ENCODE measurements at regions not wholly inside any gene's neighbourhood (a gene's known extent, or its start where the extent isn't known, plus 50 kb on each side); places are given as distances from the start of the nearest gene placed in this dataset.
"Not testable (repeated sequence)": the region's sequence is repeated elsewhere in the genome, so short reads cannot be mapped to it uniquely, and the experiment has no call there.

- not testable (repeated sequence) for DNase-seq (ENCODE audit: low read depth)
These were observed 2830.5 kb downstream of the RPIA start for GRCh38 chr2:91521944-91522343.

- DNase-seq (ENCODE audit: low read depth) = not testable (repeated sequence)
These were observed 2831.4 kb downstream of the RPIA start for GRCh38 chr2:91522877-91523276.

GRCh38 chr2:91523751-91524150, 2832.3 kb downstream of the RPIA start:
- DNase-seq (ENCODE audit: low read depth) = not testable (repeated sequence)

DNA sequence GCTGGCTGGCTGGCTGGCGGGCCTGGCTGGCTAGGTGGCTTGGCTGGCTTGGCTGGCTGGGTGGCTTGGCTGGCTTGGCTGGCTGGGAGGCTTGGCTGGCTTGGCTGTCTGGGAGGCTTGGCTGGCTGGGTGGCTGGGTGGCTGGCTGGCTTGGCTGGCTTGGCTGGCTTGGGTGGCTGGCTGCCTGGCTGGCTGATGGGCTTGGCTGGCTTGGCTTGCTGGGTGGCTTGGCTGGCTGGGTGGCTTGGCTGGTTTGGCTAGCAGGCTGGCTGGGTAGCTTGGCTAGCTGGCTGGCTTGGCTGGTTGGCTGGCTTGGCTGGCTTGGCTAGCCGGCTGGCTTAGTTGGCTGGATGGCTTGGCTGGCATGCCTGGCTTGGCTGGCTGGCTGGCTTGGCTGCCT, 2834.1 kb downstream of the RPIA start:
- not testable (repeated sequence) for DNase-seq (ENCODE audit: low read depth)

- DNase-seq (ENCODE audit: low read depth) = not testable (repeated sequence)
These were observed 2834.6 kb downstream of the RPIA start for GRCh38 chr2:91526083-91526482.

GRCh38 chr2:91527056-91527455, 2835.6 kb downstream of the RPIA start:
- not testable (repeated sequence) for DNase-seq (ENCODE audit: low read depth)

GRCh38 chr2:91527491-91528031, 2836.1 kb downstream of the RPIA start:
- not testable (repeated sequence) for DNase-seq (ENCODE audit: low read depth)

DNA sequence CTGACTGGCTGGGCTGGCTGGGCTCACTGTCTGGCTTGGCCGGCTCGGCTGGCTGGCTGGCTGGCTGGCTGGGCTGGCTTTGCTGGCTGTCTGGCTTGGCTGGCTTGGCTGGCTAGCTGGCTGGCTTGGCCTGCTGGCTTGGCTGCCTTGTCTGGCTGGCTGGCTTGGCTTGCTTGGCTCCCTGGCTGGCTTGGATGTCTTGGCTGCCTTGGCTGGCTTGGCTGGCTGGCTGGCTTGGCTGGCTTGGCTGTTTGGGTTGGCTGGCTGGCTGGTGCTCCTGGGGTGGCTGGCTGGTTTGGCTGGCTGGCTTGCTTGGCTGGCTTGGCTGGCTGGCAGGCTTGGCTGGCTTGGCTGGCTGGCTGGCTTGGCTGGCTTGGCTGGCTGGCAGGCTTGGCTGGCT, 2836.9 kb downstream of the RPIA start:
- not testable (repeated sequence) for DNase-seq (ENCODE audit: low read depth)

GRCh38 chr2:91536109-91536508, 2844.6 kb downstream of the RPIA start:
- not testable (repeated sequence) for DNase-seq (ENCODE audit: low read depth)

DNA sequence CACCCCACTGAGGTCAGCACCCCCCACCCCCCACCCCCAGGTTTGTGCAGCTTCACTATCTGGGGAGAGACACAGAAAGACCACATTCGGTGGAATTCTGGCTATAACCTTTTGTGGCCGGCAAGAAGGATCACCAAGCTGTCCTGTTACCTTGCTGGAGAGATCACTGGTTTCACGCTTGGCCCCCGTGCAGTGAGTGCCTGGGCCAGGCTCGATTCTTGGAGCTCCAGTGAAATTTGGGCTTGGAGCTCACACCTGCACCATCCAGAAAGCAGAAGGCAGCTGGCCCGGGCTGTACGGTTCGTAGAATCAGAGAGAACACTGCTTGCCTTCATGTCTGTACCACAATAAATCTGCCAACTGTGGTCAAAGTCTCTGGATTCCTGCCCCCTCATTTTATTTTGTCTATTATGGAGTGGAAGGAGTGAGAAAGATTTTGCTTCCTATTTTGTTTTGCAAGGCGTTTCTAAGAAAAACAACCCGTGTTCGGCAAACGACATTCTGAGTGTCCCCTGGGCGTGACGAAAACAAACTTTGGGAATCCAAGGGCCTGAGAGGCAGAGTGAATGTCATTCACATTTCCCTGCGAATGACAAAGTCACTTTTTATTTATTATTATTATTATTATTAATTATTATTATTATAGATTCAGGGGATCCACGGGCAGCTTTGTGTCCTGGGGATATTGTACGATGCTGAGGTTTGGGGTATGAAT, 2845.2 kb downstream of the RPIA start:
- not testable (repeated sequence) for DNase-seq (ENCODE audit: low read depth)

GRCh38 chr2:91549316-91549715, 2857.8 kb downstream of the RPIA start:
- DNase-seq (ENCODE audit: low read depth) = not testable (repeated sequence)

DNA sequence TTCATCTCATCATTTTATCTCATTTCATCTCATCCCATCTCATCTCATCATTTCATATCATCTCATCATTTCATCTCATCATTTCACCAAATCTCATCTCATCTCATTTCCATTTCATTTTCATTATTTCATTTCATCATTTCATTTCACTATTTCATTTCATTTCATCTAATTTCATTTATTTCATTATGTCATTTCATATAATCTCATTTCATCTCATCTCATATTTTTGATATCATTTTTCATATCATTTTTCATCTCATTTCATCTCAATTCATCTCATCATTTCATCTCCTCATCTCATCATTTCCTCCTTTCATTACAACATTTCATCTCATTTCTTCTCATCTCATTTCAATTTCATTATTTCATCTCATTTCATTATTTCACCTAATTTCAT, 2866.8 kb downstream of the RPIA start:
- DNase-seq (ENCODE audit: low read depth) = not testable (repeated sequence)

DNA sequence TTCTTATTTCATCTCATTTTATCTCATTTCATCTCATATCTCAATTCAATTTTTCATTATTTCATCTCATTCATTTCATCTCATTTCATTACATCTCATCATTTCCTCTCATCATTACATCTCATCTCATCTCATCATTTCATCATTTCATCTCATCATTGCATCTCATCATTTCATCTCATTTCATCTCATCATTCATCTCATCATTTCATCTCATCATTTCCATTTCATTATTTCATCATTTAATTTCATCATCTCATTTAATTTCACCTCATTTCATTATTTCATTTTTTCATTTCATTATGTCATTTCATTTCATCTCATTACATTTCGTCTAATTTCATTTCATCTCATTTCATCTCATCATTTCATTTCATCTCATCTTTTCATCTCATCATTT, 2867.8 kb downstream of the RPIA start:
- not testable (repeated sequence) for DNase-seq (ENCODE audit: low read depth)

GRCh38 chr2:91559886-91560614, 2868.6 kb downstream of the RPIA start:
- DNase-seq (ENCODE audit: low read depth) = not testable (repeated sequence)

GRCh38 chr2:91562184-91562583, 2870.7 kb downstream of the RPIA start:
- DNase-seq (ENCODE audit: low read depth) = not testable (repeated sequence)

GRCh38 chr2:91564700-91565099, 2873.2 kb downstream of the RPIA start:
- DNase-seq (ENCODE audit: low read depth) = not testable (repeated sequence)

GRCh38 chr2:91565689-91566430, 2874.4 kb downstream of the RPIA start:
- DNase-seq (ENCODE audit: low read depth) = not testable (repeated sequence)

DNA sequence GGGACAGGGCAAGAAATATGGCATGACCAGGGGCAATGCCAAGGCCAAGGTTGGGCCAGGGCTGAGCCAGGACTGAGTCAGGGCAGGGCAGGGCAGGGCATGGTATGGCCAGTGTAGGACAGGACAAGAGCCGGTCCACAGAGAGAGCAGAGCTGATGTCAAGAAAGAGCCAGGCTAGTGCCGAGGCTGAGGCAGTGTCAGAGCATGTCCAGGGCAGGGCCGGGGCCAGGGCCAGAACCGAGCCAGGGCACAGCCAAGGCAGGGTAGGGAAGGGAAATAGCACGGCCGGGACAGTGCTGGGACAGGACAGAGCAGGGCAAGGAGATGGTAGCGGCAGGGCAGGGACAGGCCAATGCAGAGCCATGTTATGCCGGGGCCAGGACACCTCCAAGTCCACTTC, 2875.1 kb downstream of the RPIA start:
- not testable (repeated sequence) for DNase-seq (ENCODE audit: low read depth)

DNA sequence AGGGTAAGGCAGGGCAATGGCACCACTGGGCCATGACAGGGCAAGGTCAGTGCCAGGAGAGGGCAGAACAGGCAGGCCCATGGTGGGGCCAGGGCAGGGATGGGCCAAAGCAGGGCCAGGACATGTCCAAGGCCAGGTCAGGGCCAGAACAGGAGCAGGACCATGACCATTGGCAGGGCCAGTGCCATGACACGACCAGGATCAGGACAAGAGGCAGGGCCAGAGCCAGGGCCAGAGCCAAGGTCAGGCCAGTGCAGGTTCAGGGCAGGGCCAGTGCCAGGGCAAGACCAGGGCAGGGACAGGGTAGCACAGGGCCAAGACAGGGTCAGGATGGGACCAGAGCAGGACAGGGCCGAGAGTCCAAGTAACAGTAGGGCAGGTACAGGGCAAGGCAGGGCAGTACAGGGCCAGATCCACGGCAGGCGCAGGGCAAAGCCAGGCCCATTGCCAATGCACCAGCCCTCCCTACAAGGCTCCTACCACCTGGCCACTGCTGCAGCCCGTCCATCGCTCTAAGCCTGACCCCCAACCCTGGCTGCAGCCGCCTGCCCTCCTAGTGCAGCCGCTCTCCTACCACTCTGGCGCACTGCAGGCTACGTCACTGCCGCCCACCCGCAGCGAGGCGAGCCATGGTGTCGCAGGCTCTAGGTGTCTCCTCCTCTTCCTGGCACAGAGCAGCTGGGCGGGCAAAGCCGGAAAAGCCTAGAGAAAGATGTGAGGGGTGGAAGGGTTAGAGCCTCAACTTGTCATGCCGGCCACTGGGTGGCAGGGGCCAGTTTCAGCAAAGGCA, 2876.3 kb downstream of the RPIA start:
- not testable (repeated sequence) for DNase-seq (ENCODE audit: low read depth)

- DNase-seq (ENCODE audit: low read depth) = not testable (repeated sequence)
These were observed 2877.2 kb downstream of the RPIA start for GRCh38 chr2:91568391-91569338.

Measured in iris pigment epithelial cell (primary cell).